GM10248 (cell line): ENCODE measurements at regions not wholly inside any gene's neighbourhood (a gene's known extent, or its start where the extent isn't known, plus 50 kb on each side); places are given as distances from the start of the nearest gene placed in this dataset.

Source experiments
- CTCF ChIA-PET: fragments of 300-600 bp; sonication (Branson Sonifier 250); formaldehyde crosslinking; extraction: SDS; loops from one replicate; lab custom pipeline; 2021; ENCODE audit warnings: antibody characterized with exemption; lab: Yijun Ruan, JAX
- POLR2A ChIA-PET: fragments of 350-650 bp; sonication (Branson Sonifier 250); formaldehyde crosslinking; extraction: SDS; loops from one replicate; lab custom pipeline; 2020; ENCODE audit warnings: antibody characterized with exemption; lab: Yijun Ruan, JAX
- DNase-seq: peaks from one replicate; pipeline ENCODE4 v3.0.0; 2012; ENCODE audit errors: extremely low spot score
- TF ChIP-seq, protein P1 (sequence below): IDR thresholded peaks from 2 replicates; pipeline ENCODE4 v1.5.1; 2012; ENCODE audit warnings: mild to moderate bottlenecking, low read depth; ENCODE audit errors: extremely low read depth, missing control alignments, control extremely low read depth

DNA sequence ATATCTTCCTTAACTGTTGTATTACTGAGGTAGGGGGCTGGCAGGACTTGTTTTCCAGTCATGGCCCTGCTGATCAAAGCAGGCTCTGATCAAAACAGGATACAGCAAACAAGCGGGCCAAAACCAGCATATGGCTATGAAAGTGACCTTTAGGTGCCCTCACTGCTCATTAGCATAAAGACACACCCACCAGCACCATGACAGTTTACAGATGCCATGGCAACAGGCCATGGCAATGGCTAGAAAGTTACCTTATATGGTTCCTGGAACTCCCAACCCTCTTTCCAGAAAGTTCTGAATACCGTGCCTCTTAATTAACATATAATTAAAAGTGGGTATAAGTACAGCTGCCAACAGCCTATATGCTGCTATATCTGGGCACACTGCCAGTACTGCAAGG is 551.4 kb upstream of the SGCG start:
- ChIA-PET CTCF (no interaction called here), POLR2A (no interaction called here)
- DNase-seq = no peak
- TF ChIP-seq, protein P1, sequence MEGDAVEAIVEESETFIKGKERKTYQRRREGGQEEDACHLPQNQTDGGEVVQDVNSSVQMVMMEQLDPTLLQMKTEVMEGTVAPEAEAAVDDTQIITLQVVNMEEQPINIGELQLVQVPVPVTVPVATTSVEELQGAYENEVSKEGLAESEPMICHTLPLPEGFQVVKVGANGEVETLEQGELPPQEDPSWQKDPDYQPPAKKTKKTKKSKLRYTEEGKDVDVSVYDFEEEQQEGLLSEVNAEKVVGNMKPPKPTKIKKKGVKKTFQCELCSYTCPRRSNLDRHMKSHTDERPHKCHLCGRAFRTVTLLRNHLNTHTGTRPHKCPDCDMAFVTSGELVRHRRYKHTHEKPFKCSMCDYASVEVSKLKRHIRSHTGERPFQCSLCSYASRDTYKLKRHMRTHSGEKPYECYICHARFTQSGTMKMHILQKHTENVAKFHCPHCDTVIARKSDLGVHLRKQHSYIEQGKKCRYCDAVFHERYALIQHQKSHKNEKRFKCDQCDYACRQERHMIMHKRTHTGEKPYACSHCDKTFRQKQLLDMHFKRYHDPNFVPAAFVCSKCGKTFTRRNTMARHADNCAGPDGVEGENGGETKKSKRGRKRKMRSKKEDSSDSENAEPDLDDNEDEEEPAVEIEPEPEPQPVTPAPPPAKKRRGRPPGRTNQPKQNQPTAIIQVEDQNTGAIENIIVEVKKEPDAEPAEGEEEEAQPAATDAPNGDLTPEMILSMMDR = no peak

DNA sequence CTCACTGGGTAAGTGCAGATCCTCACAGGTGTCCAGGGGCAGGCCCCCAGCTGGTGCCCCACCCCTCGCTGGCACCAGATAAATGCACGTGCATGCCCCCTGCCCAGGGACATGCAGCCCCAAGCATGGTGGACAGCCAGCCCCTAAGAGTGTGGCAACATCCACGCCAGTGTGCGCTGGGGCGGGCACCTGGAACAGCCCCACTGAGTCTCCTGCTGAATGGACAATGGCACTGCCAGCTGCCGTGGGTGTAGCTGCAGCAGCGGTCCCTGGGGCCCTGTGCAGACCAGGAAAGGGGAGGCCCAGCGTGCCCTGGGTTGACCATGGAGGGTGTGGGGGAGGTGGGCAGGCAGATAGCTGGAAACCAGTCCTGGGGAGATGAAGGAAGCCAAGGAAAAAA is 538.7 kb upstream of the SGCG start:
- ChIA-PET POLR2A (no interaction called here), CTCF (no interaction called here)
- TF ChIP-seq, protein P1 = no peak
- no peak for DNase-seq

GRCh38 chr13:22644941-22645340 is 535.8 kb upstream of the SGCG start:
- ChIA-PET POLR2A (no interaction called here), CTCF (interaction anchor here (0.9 kb wide), 1 partner anchor 8 kb away, joined by 3 read pairs; no protein-coding TSS in a partner anchor)
- TF ChIP-seq, protein P1 = no peak
- no peak for DNase-seq

DNA sequence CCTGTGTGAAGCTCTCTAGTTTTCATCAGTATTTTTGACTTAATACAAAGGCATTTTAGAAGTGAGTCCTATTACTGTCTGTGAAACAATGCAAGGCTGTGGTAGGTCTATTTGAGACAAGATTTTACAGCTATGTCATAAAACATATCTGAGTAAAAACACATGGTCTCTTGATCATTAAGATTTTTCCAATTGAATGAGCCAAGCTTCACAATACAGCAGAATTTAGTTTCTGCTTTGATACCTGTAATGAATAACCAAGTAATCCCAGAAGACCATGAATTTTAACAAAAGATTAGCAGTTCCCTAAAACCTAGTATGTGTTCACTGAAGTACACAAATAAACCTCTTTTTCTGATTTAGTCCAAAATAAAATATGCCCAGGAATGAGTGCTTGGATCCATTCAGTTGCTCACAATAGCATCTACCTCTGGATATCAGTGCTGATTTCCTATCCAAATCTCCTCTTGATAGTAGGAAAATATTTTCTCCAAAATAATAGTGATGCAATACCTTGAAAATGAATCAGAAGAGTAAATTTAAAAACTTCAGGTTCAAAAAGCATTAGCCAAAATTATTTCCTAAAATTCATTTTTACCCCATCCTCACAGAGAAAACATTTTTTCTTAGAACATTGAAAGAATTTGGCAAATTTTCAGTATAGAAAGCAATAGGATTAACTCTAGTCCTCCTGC is 533.5 kb upstream of the SGCG start:
- DNase-seq = no peak
- ChIA-PET CTCF (interaction anchor here (1.0 kb wide), 1 partner anchor 11 kb away, joined by 3 read pairs; no protein-coding TSS in a partner anchor), POLR2A (no interaction called here)
- TF ChIP-seq, protein P1 = no peak

- ChIA-PET POLR2A (no interaction called here), CTCF (no interaction called here)
- TF ChIP-seq, protein P1 = no peak
- no peak for DNase-seq
Observed at GRCh38 chr13:22648320-22648801, 532.4 kb upstream of the SGCG start.

- ChIA-PET CTCF (no interaction called here), POLR2A (no interaction called here)
- TF ChIP-seq, protein P1 = no peak
- no peak for DNase-seq
Observed at GRCh38 chr13:22652796-22653195, 528.0 kb upstream of the SGCG start.
